Esophagus muscularis mucosa (tissue), 4 donors: ENCODE measurements at regions not wholly inside any gene's neighbourhood (a gene's known extent, or its start where the extent isn't known, plus 50 kb on each side); places are given as distances from the start of the nearest gene placed in this dataset.

Source experiments
- DNase-seq: peaks from one replicate; pipeline ENCODE4 v3.0.0-alpha.2; 2017; ENCODE audit errors: extremely low spot score
- H3K27ac ChIP-seq, 4 donors: fragments of 200-600 bp; sonication (generic); replicated peaks in 1 of 4; 1 replicate in 3 of 4; 2 replicates in 1 of 4; pipeline ENCODE4 v1.5.1; 2016 to 2019; ENCODE audit warnings: mild to moderate bottlenecking in 1 of 4
- H3K27me3 ChIP-seq, 4 donors: fragments of 200-600 bp; sonication (generic); one replicate each; pipeline versions ENCODE4 v1.5.1 to v1.6.0; 2016 to 2019
- H3K36me3 ChIP-seq, 4 donors: fragments of 200-600 bp; sonication (generic); one replicate each; pipeline ENCODE4 v1.5.1; 2016 to 2019
- H3K4me1 ChIP-seq, 4 donors: fragments of 200-600 bp; sonication (generic); one replicate each; pipeline ENCODE4 v1.5.1; 2016 to 2019
- H3K4me3 ChIP-seq, 4 donors: fragments of 200-600 bp; sonication (generic); 1 replicate in 2 of 4; 2 replicates in 2 of 4; pipeline ENCODE4 v1.5.1; 2016 to 2019; ENCODE audit warnings: mild to moderate bottlenecking in 4 of 4, moderate library complexity in 1 of 4
- H3K9me3 ChIP-seq, 4 donors: fragments of 200-600 bp; sonication (generic); 1 replicate in 3 of 4; 2 replicates in 1 of 4; pipeline ENCODE4 v1.5.1; 2016 to 2019
- EP300 ChIP-seq: sonication (generic); formaldehyde crosslinking; IDR thresholded peaks from one replicate; pipeline ENCODE4 v1.6.1; 2017; ENCODE audit warnings: antibody characterized with exemption
- POLR2A ChIP-seq: fragments of 450-650 bp; IDR thresholded peaks from one replicate; pipeline ENCODE4 v1.6.1; 2017; ENCODE audit warnings: antibody characterized with exemption, moderate library complexity, mild to moderate bottlenecking, low read depth
- POLR2AphosphoS5 ChIP-seq, 2 donors: sonication (generic); formaldehyde crosslinking; IDR thresholded peaks; one replicate each; pipeline ENCODE4 v1.6.1; 2017; ENCODE audit warnings: antibody characterized with exemption in 2 of 2
- WGBS: methylation state at CpG from one replicate; pipeline ENCODE4 v1.1.5; 2018; 5-methylcytosine and 5-hydroxymethylcytosine counted together
- intact Hi-C: fragments of 100-400 bp; cut with DNase I; formaldehyde crosslinking; loops from one replicate; pipeline ENCODE4 v1.15.1; 2023
- TF ChIP-seq, protein P1 (sequence below), 3 experiments: fragments of 200-600 bp in 2 of 3; fragments of 450-650 bp in 1 of 3; sonication (generic) in 2 of 3; IDR thresholded peaks; one replicate each; pipeline ENCODE4 v1.5.1; 2017 to 2019; ENCODE audit warnings: antibody characterized with exemption in 3 of 3, mild to moderate bottlenecking in 2 of 3, moderate library complexity in 1 of 3

DNA sequence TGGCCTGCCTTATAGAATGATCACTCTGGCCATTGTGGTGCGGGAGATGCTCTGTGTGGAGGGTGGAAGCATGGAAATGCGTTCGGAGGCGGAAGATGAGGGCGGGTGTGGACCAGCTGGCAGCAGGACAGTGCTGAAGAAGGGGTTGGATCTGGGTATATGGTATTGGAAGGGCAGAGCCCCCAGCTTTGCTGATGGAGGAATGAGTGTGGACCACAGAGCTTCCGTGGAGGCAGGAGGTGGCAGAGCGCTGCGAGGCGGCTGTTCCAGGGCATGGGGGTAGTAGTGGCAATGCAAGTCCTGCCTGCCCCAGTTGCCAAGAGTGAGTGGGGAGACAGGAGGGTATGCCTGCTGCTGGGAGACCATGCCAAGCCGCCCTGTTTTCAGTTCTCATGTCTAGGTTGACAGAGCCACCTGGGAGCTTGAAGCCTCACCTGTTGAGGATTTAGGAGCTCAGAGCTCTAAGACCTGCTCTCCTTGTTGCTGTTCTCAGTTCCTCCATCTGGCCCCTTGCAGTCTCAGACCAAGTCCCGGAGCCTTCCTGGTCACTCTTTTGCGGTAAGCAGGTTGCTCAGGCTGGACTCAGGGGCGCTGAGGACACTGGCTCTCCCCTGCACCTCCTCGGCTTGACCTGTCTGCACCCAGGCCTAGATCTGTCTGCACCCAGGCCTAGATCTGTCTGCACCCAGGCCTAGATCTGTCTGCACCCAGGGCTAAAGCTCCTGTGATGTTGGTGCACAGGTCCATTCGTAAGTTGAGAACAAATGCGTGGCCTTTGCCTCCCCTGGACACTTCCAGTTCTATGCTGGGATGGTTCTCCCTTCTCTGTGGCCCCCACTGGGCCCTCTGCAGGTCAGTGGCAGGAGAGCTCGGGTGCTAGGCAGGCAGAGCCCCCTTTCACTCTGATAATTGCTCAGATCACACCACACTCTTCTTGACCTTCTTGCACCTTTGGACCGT is 290.5 kb upstream of the HS6ST1 start:
- Histone ChIP-seq H3K4me3 (no peak overlapping the region), H3K9me3 (no peaks in the 10 kb centered on the region), H3K27me3 (no peaks in the 10 kb centered on the region), H3K4me1 (no peaks in the 10 kb centered on the region), H3K36me3 (no peaks in the 10 kb centered on the region), H3K27ac (no peak overlapping the region)
- 93% methylated on average over 18 of the region's 18 CpGs for WGBS
- TF ChIP-seq POLR2A (no peak), EP300 (no peak), POLR2AphosphoS5 (IDR thresholded peaks at IDR 0.05) (no peak)
- TF ChIP-seq, protein P1, sequence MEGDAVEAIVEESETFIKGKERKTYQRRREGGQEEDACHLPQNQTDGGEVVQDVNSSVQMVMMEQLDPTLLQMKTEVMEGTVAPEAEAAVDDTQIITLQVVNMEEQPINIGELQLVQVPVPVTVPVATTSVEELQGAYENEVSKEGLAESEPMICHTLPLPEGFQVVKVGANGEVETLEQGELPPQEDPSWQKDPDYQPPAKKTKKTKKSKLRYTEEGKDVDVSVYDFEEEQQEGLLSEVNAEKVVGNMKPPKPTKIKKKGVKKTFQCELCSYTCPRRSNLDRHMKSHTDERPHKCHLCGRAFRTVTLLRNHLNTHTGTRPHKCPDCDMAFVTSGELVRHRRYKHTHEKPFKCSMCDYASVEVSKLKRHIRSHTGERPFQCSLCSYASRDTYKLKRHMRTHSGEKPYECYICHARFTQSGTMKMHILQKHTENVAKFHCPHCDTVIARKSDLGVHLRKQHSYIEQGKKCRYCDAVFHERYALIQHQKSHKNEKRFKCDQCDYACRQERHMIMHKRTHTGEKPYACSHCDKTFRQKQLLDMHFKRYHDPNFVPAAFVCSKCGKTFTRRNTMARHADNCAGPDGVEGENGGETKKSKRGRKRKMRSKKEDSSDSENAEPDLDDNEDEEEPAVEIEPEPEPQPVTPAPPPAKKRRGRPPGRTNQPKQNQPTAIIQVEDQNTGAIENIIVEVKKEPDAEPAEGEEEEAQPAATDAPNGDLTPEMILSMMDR (IDR thresholded peaks at IDR 0.05): no peak
- no peak for DNase-seq
- intact Hi-C loops: no loop called here

- H3K9me3 ChIP-seq: no peaks in the 10 kb centered on the region
- no peak for TF ChIP-seq POLR2A
- TF ChIP-seq, protein P1 (IDR thresholded peaks at IDR 0.05): no peak
- no peak for TF ChIP-seq EP300
- TF ChIP-seq POLR2AphosphoS5 (IDR thresholded peaks at IDR 0.05): no peak
- no peak overlapping the region for H3K27ac ChIP-seq
- H3K4me3 ChIP-seq: no peak overlapping the region
- 90% methylated on average over 9 of the region's 9 CpGs for WGBS
- H3K36me3 ChIP-seq: no peaks in the 10 kb centered on the region
- DNase-seq: no peak
- H3K27me3 ChIP-seq: no peaks in the 10 kb centered on the region
- intact Hi-C loops: no loop called here
- H3K4me1 ChIP-seq: no peaks in the 10 kb centered on the region
Measured at GRCh38 chr2:128610496-128610895, 291.8 kb upstream of the HS6ST1 start.

DNA sequence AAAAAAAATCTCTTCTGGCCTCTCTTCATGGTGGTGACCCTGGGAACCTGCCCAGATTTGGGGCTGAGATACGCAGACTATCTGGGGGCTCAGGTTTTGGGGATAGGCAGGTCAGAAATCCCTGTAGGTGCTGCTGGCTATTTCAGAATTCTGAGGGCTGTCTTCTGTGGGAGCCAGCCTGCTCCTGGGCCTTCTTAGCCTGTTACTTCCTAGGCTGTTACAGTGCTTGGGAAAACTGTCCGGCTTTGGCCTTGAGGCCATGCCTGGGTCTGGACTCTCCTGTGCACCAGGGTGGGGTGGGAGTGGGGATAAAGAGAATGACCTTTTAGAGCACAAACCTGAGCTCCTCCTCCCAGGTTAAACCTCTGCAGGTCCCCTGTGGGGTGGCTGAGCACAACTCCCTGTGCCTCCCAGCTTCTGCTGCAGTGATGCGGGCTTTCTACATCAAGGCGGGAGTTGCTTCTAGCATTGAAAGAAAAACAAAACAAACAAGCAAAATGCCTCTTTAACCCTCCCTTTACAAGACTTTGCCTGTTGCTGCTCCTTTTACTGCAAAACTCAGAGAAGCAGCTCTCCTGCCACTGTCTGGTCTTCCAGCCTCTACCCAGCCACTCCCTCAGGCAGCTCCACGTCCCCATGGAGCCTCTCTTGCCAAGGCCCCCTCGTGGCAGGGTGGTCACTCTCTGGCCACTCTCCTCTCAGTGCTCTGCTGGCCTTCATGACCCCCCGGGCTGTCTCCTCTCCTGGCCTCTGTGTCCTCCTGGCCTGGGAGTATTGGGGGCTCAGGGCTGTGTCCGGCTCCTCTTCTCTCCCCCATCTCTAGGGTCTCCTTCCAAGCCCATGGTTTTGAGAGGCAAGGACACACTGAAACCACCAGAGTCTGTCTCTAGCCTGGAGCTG is 293.0 kb upstream of the HS6ST1 start:
- 86% methylated on average over 8 of the region's 8 CpGs for WGBS
- TF ChIP-seq POLR2A: no peak
- TF ChIP-seq, protein P1 (IDR thresholded peaks at IDR 0.05): no peak
- no peak for DNase-seq
- H3K9me3 ChIP-seq: no peaks in the 10 kb centered on the region
- H3K36me3 ChIP-seq: no peaks in the 10 kb centered on the region
- no peak overlapping the region for H3K4me3 ChIP-seq
- no peaks in the 10 kb centered on the region for H3K4me1 ChIP-seq
- no peaks in the 10 kb centered on the region for H3K27me3 ChIP-seq
- intact Hi-C loops: no loop called here
- no peak overlapping the region for H3K27ac ChIP-seq

DNA sequence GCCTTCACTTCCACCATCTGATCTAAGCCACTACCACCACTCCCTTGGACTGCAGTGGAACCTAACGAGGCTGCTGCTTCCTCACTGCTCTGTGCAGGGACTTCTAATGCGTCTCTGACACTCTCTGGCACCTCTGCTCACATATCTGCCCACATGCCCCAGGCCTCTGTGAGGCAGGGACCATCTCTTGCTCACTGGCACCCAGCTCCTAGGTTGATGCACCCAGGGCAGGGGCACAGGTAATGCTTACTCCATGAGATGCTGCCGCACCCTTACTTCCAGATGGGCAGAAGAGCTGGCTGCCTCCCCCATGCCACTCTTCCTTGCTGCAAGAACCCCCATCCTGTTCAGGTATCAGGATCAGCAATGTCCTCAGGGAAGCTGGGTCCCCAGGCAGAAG is 294.0 kb upstream of the HS6ST1 start:
- Histone ChIP-seq H3K36me3 (no peaks in the 10 kb centered on the region), H3K4me1 (no peaks in the 10 kb centered on the region), H3K27me3 (no peaks in the 10 kb centered on the region), H3K27ac (no peak overlapping the region), H3K4me3 (no peak overlapping the region), H3K9me3 (no peaks in the 10 kb centered on the region)
- DNase-seq: no peak
- WGBS: 82% methylated on average over 3 of the region's 3 CpGs
- TF ChIP-seq POLR2A: no peak
- no peak for TF ChIP-seq POLR2AphosphoS5 (IDR thresholded peaks at IDR 0.05)
- intact Hi-C loops: no loop called here

DNA sequence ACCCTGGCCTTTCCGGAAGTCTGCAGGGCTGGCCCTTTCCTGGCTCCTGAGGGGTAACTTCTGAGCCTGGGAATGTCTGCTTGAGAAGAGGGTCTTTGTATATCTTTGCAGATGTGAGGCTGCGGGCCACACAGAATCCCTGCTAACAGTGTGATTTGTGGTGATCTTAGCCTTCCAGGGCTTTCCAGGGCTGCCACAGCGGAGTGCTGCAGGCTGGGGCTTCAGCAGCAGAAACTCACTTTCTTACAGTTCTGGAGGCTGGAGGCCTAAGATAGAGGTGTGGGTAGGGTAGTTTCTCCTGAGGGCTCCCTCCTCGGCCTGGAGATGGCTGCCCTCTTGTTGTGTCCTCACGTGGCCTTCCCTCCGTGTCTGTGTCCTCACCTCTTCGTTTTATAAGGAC is 294.7 kb upstream of the HS6ST1 start:
- 91% methylated on average over 7 of the region's 7 CpGs for WGBS
- intact Hi-C loops: no loop called here

More for the DNA sequence above, 294.7 kb upstream of the HS6ST1 start:
- H3K27me3 ChIP-seq: no peaks in the 10 kb centered on the region
- TF ChIP-seq, protein P1 (IDR thresholded peaks at IDR 0.05): no peak
- no peak for TF ChIP-seq EP300
- no peak for TF ChIP-seq POLR2A
- TF ChIP-seq POLR2AphosphoS5 (IDR thresholded peaks at IDR 0.05): no peak
- H3K4me3 ChIP-seq: no peak overlapping the region
- no peak overlapping the region for H3K27ac ChIP-seq
- H3K9me3 ChIP-seq: no peaks in the 10 kb centered on the region
- DNase-seq: no peak
- H3K36me3 ChIP-seq: no peaks in the 10 kb centered on the region
- H3K4me1 ChIP-seq: no peaks in the 10 kb centered on the region
